HepG2 (cell line): ENCODE measurements at regions not wholly inside any gene's neighbourhood (a gene's known extent, or its start where the extent isn't known, plus 50 kb on each side); places are given as distances from the start of the nearest gene placed in this dataset.

ENCODE experiments used
- ATAC-seq: fragments of 200-7000 bp; cut with Tn5 transposase; 3 replicates; pipeline ENCODE4 v1.9.1; 2020; ENCODE audit warnings: mild to moderate bottlenecking, moderate library complexity
- BruUV-seq: library from RNA; stranded (reverse); fragments of 400-500 nt; replicated peaks from 2 replicates; lab custom pipeline; 2021; lab: Mats Ljungman, UMichigan
- CTCF ChIA-PET: fragments of 300-600 bp; formaldehyde crosslinking; extraction: SDS; loops from one replicate; lab custom pipeline; 2021; ENCODE audit warnings: low total read pairs, inconsistent platforms, low intra/inter-chr PET ratio; lab: Yijun Ruan, JAX
- POLR2A ChIA-PET: fragments of 350-600 bp; sonication (Branson Sonifier 250); formaldehyde crosslinking; loops from one replicate; lab custom pipeline; 2020; ENCODE audit warnings: antibody characterized with exemption, inconsistent platforms; lab: Yijun Ruan, JAX
- DNase-seq: peaks from one replicate; pipeline ENCODE4 v3.0.0-alpha.2; 2015; ENCODE audit warnings: low spot score
- FAIRE-seq: peaks from 3 replicates; lab custom pipeline; 2011; peaks lifted over from hg19 to GRCh38; lab: Jason Lieb, UNC
- H2AFZ ChIP-seq: one replicate; pipeline ENCODE4 v1.6.1; 2011; ENCODE audit warnings: low read length, inconsistent platforms
- H3K27ac ChIP-seq: fragments of 300-600 bp; 3 replicates; pipeline ENCODE4 v1.8.0; 2011; ENCODE audit warnings: mixed run types, mild to moderate bottlenecking, mixed read lengths, low read length, inconsistent platforms; ENCODE audit not compliant: insufficient read depth; ENCODE audit errors: extremely low read length
- H3K27me3 ChIP-seq, 2 experiments: fragments of 200-600 bp in 1 of 2; 2 replicates in 1 of 2; 3 replicates in 1 of 2; pipeline versions ENCODE4 v1.6.0 to v1.8.0; 2011; ENCODE audit warnings: low read length in 2 of 2, mild to moderate bottlenecking in 2 of 2, moderate library complexity in 2 of 2, inconsistent platforms in 1 of 2; ENCODE audit not compliant: insufficient read depth in 2 of 2, control insufficient read depth in 1 of 2
- H3K36me3 ChIP-seq, 2 experiments: fragments of 200-600 bp in 1 of 2; replicated peaks in 1 of 2; 2 replicates in 1 of 2; 3 replicates in 1 of 2; pipeline versions ENCODE4 v1.5.1 to v1.8.0; 2011; ENCODE audit warnings: low read length in 2 of 2, inconsistent platforms in 1 of 2; ENCODE audit not compliant: insufficient read depth in 2 of 2, control insufficient read depth in 1 of 2
- H3K4me1 ChIP-seq: 2 replicates; pipeline ENCODE4 v1.5.1; 2012; ENCODE audit warnings: low read length, inconsistent platforms; ENCODE audit not compliant: insufficient read depth
- H3K4me2 ChIP-seq: 2 replicates; pipeline ENCODE4 v1.6.0; 2011; ENCODE audit warnings: low read depth, low read length, inconsistent platforms
- H3K4me3 ChIP-seq, 3 experiments: fragments of 200-600 bp in 1 of 3; sonication (generic), shearing (Covaris generic) in 1 of 3; replicated peaks in 1 of 3; 2 replicates each; pipeline ENCODE4 v1.5.1; 2011 to 2016; ENCODE audit warnings: low read length in 3 of 3, inconsistent platforms in 2 of 3, low read depth in 2 of 3, mild to moderate bottlenecking in 2 of 3, control low read depth in 1 of 3, mixed read lengths in 1 of 3; ENCODE audit not compliant: insufficient read depth in 1 of 3
- H3K79me2 ChIP-seq: one replicate; pipeline ENCODE4 v1.6.1; 2011; ENCODE audit warnings: low read length, inconsistent platforms; ENCODE audit not compliant: insufficient read depth
- H3K9ac ChIP-seq: 2 replicates; pipeline ENCODE4 v1.6.0; 2011; ENCODE audit warnings: mild to moderate bottlenecking, low read depth, low read length, inconsistent platforms; ENCODE audit not compliant: insufficient read depth
- H3K9me3 ChIP-seq: 2 replicates; pipeline ENCODE4 v1.5.1; 2012; ENCODE audit warnings: mild to moderate bottlenecking, low read length
- H4K20me1 ChIP-seq: 2 replicates; pipeline ENCODE4 v1.6.0; 2011; ENCODE audit warnings: inconsistent platforms, mild to moderate bottlenecking, low read length, moderate library complexity; ENCODE audit not compliant: insufficient read depth
- BRD4 ChIP-seq: sonication (generic); formaldehyde crosslinking; IDR thresholded peaks from 2 replicates; pipeline ENCODE4 v1.4.0; 2020; ENCODE audit warnings: missing genetic modification reagents
- HDAC2 ChIP-seq: sonication (generic); formaldehyde crosslinking; IDR thresholded peaks from 2 replicates; pipeline ENCODE4 v1.4.0; 2020; ENCODE audit warnings: missing genetic modification reagents
- HNF4A ChIP-seq: sonication (generic); formaldehyde crosslinking; IDR thresholded peaks from 2 replicates; pipeline ENCODE4 v1.4.0; 2020; ENCODE audit warnings: missing genetic modification reagents
- KDM5A ChIP-seq: fragments of 200-600 bp; sonication (generic); IDR thresholded peaks from 2 replicates; pipeline ENCODE4 v1.7.0; 2018; ENCODE audit warnings: antibody characterized with exemption, mild to moderate bottlenecking, low read length, borderline replicate concordance
- KMT2A ChIP-seq: sonication (generic); formaldehyde crosslinking; IDR thresholded peaks from 2 replicates; pipeline ENCODE4 v1.4.0; 2020; ENCODE audit warnings: missing genetic modification reagents
- PCBP1 ChIP-seq: fragments of 200-400 bp; formaldehyde crosslinking; IDR thresholded peaks from 2 replicates; pipeline ENCODE4 v1.6.1; 2017; ENCODE audit warnings: mild to moderate bottlenecking, low read depth, low read length, borderline replicate concordance
- RELA ChIP-seq: sonication (generic); formaldehyde crosslinking; IDR thresholded peaks from 2 replicates; pipeline ENCODE4 v1.4.0; 2020; ENCODE audit warnings: missing genetic modification reagents
- U2AF2 ChIP-seq: fragments of 200-400 bp; formaldehyde crosslinking; IDR thresholded peaks from 2 replicates; pipeline ENCODE4 v1.6.1; 2017; ENCODE audit warnings: low read depth, mild to moderate bottlenecking, low read length
- ZHX2 ChIP-seq, 2 experiments: sonication (generic) in 1 of 2; formaldehyde crosslinking in 1 of 2; IDR thresholded peaks; 2 replicates each; pipeline versions ENCODE4 v1.6.1 to v1.9.0; 2014 to 2022; ENCODE audit warnings: antibody characterized with exemption in 1 of 2, borderline replicate concordance in 1 of 2, inconsistent platforms in 1 of 2, low read depth in 1 of 2, missing genetic modification reagents in 1 of 2
- ZNF160 ChIP-seq: sonication (generic); formaldehyde crosslinking; IDR thresholded peaks from 2 replicates; pipeline ENCODE4 v1.8.0; 2022; ENCODE audit warnings: mild to moderate bottlenecking, inconsistent platforms, missing genetic modification reagents
- ZNF562 ChIP-seq: sonication (generic); formaldehyde crosslinking; IDR thresholded peaks from 2 replicates; pipeline ENCODE4 v1.8.0; 2022; ENCODE audit warnings: missing genetic modification reagents, borderline replicate concordance
- ZNF780A ChIP-seq: sonication (generic); formaldehyde crosslinking; IDR thresholded peaks from 2 replicates; pipeline ENCODE4 v1.8.0; 2022; ENCODE audit warnings: mild to moderate bottlenecking, missing genetic modification reagents, moderate library complexity
- ZSCAN31 ChIP-seq: sonication (generic); formaldehyde crosslinking; IDR thresholded peaks from 2 replicates; pipeline ENCODE4 v1.5.0; 2020; ENCODE audit warnings: low read depth, mild to moderate bottlenecking, missing genetic modification reagents
- WGBS: methylation state at CpG from one replicate; pipeline ENCODE4 v1.1.6; 2017; ENCODE audit warnings: low lambda C conversion rate; 5-methylcytosine and 5-hydroxymethylcytosine counted together
- in situ Hi-C: cut with HindIII; loops from 2 replicates; pipeline ENCODE4 v1.10.0; 2017; ENCODE audit warnings: low pct_unique_long_range_greater_than_20kb; ENCODE audit not compliant: extremely low pct_ligation_motif_present
- intact Hi-C: fragments of 100-400 bp; cut with micrococcal nuclease; formaldehyde crosslinking; loops from one replicate; pipeline ENCODE4 v1.10.0; 2022; ENCODE audit not compliant: unreplicated experiment

- 24% methylated on average over 6 of the region's 6 CpGs for WGBS
- BruUV-seq = no TSS peak
- no peak overlapping the region for H2AFZ ChIP-seq
- H3K27ac ChIP-seq = no peak overlapping the region
- no peaks in the 10 kb centered on the region for H3K9me3 ChIP-seq
- H3K4me1 ChIP-seq = no peaks in the 10 kb centered on the region
- H3K9ac ChIP-seq = no peak overlapping the region
- no peaks in the 10 kb centered on the region; a peak in 1 of 5 replicates for H3K27me3 ChIP-seq
- DNase-seq (no peak), FAIRE-seq (no peak), ATAC-seq (no peak)
- ChIA-PET POLR2A (no interaction called here), CTCF (no interaction called here)
- no peak overlapping the region for H3K4me2 ChIP-seq
- TF ChIP-seq KDM5A (no peak), RELA (CRISPR knock-in tag) (no peak), BRD4 (CRISPR knock-in tag) (no peak), ZNF780A (CRISPR knock-in tag) (no peak), ZSCAN31 (CRISPR knock-in tag) (no peak), HNF4A (CRISPR knock-in tag) (no peak), KMT2A (no peak), U2AF2 (no peak), HDAC2 (no peak)
- no peaks in the 10 kb centered on the region for H4K20me1 ChIP-seq
- no peaks in the 10 kb centered on the region for H3K79me2 ChIP-seq
- intact Hi-C loops (no loop called here), in situ Hi-C loops (no loop called here)
- H3K36me3 ChIP-seq = no peaks in the 10 kb centered on the region
- no peak overlapping the region for H3K4me3 ChIP-seq
Measured at GRCh38 chr11:122592641-122593040, 62.9 kb upstream of the UBASH3B start.

GRCh38 chr11:122584670-122585069, 70.9 kb upstream of the UBASH3B start:
- ChIA-PET POLR2A (no interaction called here), CTCF (no interaction called here)
- no peaks in the 10 kb centered on the region for H3K9me3 ChIP-seq
- 11% methylated on average over 8 of the region's 8 CpGs for WGBS
- no peak for DNase-seq
- no peaks in the 10 kb centered on the region for H4K20me1 ChIP-seq
- H3K27me3 ChIP-seq = peaks cover 0 to 3% of the 10 kb centered on the region in 2 experiments; a peak in 1 of 5 replicates
- ATAC-seq = no peak
- H3K36me3 ChIP-seq = no peaks in the 10 kb centered on the region
- FAIRE-seq = no peak
- H3K4me2 ChIP-seq = no peak overlapping the region
- no TSS peak for BruUV-seq
- H3K79me2 ChIP-seq = no peaks in the 10 kb centered on the region
- H3K27ac ChIP-seq = no peak overlapping the region
- no peak overlapping the region for H3K4me3 ChIP-seq
- intact Hi-C loops (no loop called here), in situ Hi-C loops (no loop called here)
- H2AFZ ChIP-seq = no peak overlapping the region
- peaks cover 8% of the 10 kb centered on the region; the same call in 1 of the 2 replicates for H3K4me1 ChIP-seq
- no peak overlapping the region for H3K9ac ChIP-seq
- no peak for TF ChIP-seq PCBP1
- TF ChIP-seq ZNF160 (CRISPR knock-in tag) = no peak
- no peak for TF ChIP-seq ZNF562
- TF ChIP-seq ZHX2 (IDR thresholded peaks at IDR 0.05; ENCODE audit: low read depth) = no peak
- TF ChIP-seq ZHX2 (CRISPR knock-in tag; IDR thresholded peaks at IDR 0.05; ENCODE audit: borderline replicate concordance) = no peak
